Epithelial cell of proximal tubule (primary cell): ENCODE measurements at regions not wholly inside any gene's neighbourhood (a gene's known extent, or its start where the extent isn't known, plus 50 kb on each side); places are given as distances from the start of the nearest gene placed in this dataset.

Experiments
- DNase-seq: peaks from one replicate; pipeline ENCODE4 v3.0.0-alpha.2; 2011; ENCODE audit warnings: low read depth
- H3K4me3 ChIP-seq: 2 replicates; pipeline ENCODE4 v1.5.1; 2011; ENCODE audit warnings: low read depth, mild to moderate bottlenecking, low read length
- CTCF ChIP-seq: conservative IDR thresholded peaks from 2 replicates; pipeline ENCODE4 v1.5.1; 2012; ENCODE audit warnings: low read depth, mild to moderate bottlenecking, low read length

- no peak overlapping the region for H3K4me3 ChIP-seq
- DNase-seq, result no peak
- TF ChIP-seq CTCF, result no peak
Observed at GRCh38 chr7:52317921-52318320, 717.5 kb upstream of the POM121L12 start.

- TF ChIP-seq CTCF, result no peak
- no peak overlapping the region for H3K4me3 ChIP-seq
- no peak for DNase-seq
Observed at GRCh38 chr7:52311886-52312285, 723.5 kb upstream of the POM121L12 start.

GRCh38 chr7:52309631-52310030 lies 725.8 kb upstream of the POM121L12 start:
- no peak for TF ChIP-seq CTCF

GRCh38 chr7:52302765-52303520 lies 732.5 kb upstream of the POM121L12 start:
- DNase-seq, result no peak
- no peak for TF ChIP-seq CTCF
- H3K4me3 ChIP-seq, result no peak overlapping the region

More at GRCh38 chr7:52309631-52310030, 725.8 kb upstream of the POM121L12 start:
- H3K4me3 ChIP-seq, result no peak overlapping the region
- DNase-seq, result no peak

GRCh38 chr7:52297128-52297527 lies 738.3 kb upstream of the POM121L12 start:
- DNase-seq, result no peak
- no peak overlapping the region for H3K4me3 ChIP-seq
- no peak for TF ChIP-seq CTCF

GRCh38 chr7:52294942-52295341 lies 740.5 kb upstream of the POM121L12 start:
- no peak for TF ChIP-seq CTCF
- no peak for DNase-seq
- no peak overlapping the region for H3K4me3 ChIP-seq

- TF ChIP-seq CTCF, result no peak
- H3K4me3 ChIP-seq, result no peak overlapping the region
- DNase-seq, result no peak
Observed at GRCh38 chr7:52289247-52289646, 746.2 kb upstream of the POM121L12 start.
